Stomach (tissue), 8 donors: ENCODE measurements at regions not wholly inside any gene's neighbourhood (a gene's known extent, or its start where the extent isn't known, plus 50 kb on each side); places are given as distances from the start of the nearest gene placed in this dataset.

ENCODE experiments used
- DNase-seq, 2 donors: peaks; one replicate each; pipeline versions ENCODE4 v3.0.0 to v3.0.0-alpha.2; 2013 to 2019
- H3K27ac ChIP-seq, 5 donors: fragments of 200-600 bp in 4 of 5; sonication (generic) in 4 of 5; one replicate each; pipeline ENCODE4 v1.5.1; 2013 to 2019; ENCODE audit warnings: mild to moderate bottlenecking in 1 of 5, moderate library complexity in 1 of 5
- H3K27me3 ChIP-seq, 3 donors: fragments of 200-600 bp; sonication (generic); one replicate each; pipeline ENCODE4 v1.5.1; 2017 to 2019; ENCODE audit warnings: mixed run types in 1 of 3
- H3K36me3 ChIP-seq, 4 donors: fragments of 200-600 bp; sonication (generic); 1 replicate in 3 of 4; 2 replicates in 1 of 4; pipeline ENCODE4 v1.5.1; 2016 to 2019
- H3K4me1 ChIP-seq, 4 donors: fragments of 200-600 bp; sonication (generic); one replicate each; pipeline ENCODE4 v1.5.1; 2016 to 2019
- H3K4me3 ChIP-seq, 4 donors: fragments of 200-600 bp; sonication (generic) in 3 of 4; one replicate each; pipeline ENCODE4 v1.5.1; 2016 to 2019; ENCODE audit warnings: mild to moderate bottlenecking in 1 of 4
- H3K9me3 ChIP-seq, 4 donors: fragments of 200-600 bp; sonication (generic); one replicate each; pipeline ENCODE4 v1.5.1; 2016 to 2019
- EP300 ChIP-seq: sonication (generic); formaldehyde crosslinking; IDR thresholded peaks from one replicate; pipeline ENCODE4 v1.6.1; 2017; ENCODE audit warnings: antibody characterized with exemption
- POLR2A ChIP-seq, 4 donors: fragments of 450-650 bp; IDR thresholded peaks; one replicate each; pipeline ENCODE4 v1.6.1; 2016; ENCODE audit warnings: antibody characterized with exemption in 4 of 4, control low read depth in 2 of 4, mild to moderate bottlenecking in 1 of 4, moderate library complexity in 1 of 4
- POLR2AphosphoS5 ChIP-seq, 3 donors: sonication (generic); formaldehyde crosslinking; IDR thresholded peaks; one replicate each; pipeline ENCODE4 v1.6.1; 2016; ENCODE audit warnings: antibody characterized with exemption in 3 of 3
- WGBS, 5 donors: extraction: QIAGEN DNeasy Blood & Tissue Kit in 3 of 5; methylation state at CpG; one replicate each; pipeline versions ENCODE4 v1.1.5 to v1.1.7; 2013 to 2018; 5-methylcytosine and 5-hydroxymethylcytosine counted together
- intact Hi-C: fragments of 100-400 bp; cut with DNase I; formaldehyde crosslinking; loops from one replicate; pipeline ENCODE4 v1.15.1; 2023; ENCODE audit warnings: low total_unique reads
- TF ChIP-seq, protein P1 (sequence below), 7 experiments: fragments of 450-650 bp in 4 of 7; fragments of 200-600 bp in 3 of 7; sonication (generic) in 3 of 7; IDR thresholded peaks; one replicate each; pipeline ENCODE4 v1.5.1; 2016 to 2019; ENCODE audit warnings: antibody characterized with exemption in 7 of 7, control low read depth in 2 of 7, mild to moderate bottlenecking in 1 of 7
- donor health status: healthy with polysubstance abuse.
- donor health status: Bipolar disorder and iron deficiency.
- donor health status: healthy.

DNA sequence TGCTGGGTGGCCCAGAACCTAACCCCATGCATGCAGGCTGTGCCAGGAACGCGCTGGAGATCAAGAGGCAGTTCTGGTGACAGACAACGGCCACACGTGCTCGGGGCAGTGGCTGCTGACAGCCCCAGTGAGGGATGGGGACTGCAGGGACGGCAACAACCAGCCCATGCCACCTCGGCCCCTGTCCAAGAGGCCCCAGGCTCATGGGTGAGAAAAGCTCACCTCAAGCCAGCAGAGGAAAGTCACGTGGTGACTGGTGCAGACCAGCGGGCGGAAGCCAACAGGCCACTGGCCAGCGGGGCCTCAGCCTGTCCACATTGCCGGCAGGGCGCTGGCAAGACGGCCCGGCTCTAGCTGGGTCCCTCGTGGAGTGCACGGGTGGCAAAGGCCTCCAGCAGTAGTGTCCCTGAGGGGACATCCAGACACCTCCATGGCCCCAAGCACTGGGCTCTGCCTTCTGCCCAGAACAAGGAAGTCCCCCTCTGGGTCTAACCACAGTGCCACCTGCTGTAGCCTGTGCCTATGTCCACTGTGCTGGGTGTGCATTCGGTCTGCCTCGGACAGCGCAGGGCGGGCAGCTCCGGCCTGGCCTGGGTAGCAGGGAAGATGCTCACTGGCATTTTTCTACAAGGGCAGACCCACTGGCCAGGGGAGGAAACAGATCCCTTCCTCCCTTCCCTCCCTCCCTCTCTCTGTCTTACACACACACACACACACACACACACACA is 134.1 kb downstream of the NCOR2 start:
- H3K27ac ChIP-seq = peak overlapping the region in 2 of 5 donors; percentile 40 to 52
- 42 to 81% (median 74%) methylated on average over 10 to 22 of the region's 22 CpGs for WGBS, 5 donors
- peak in 1 of 2 donors; percentile 38 for DNase-seq
- no peak overlapping the region for H3K4me3 ChIP-seq
- TF ChIP-seq POLR2AphosphoS5 (IDR thresholded peaks at IDR 0.05) = no peak
- TF ChIP-seq, protein P1, sequence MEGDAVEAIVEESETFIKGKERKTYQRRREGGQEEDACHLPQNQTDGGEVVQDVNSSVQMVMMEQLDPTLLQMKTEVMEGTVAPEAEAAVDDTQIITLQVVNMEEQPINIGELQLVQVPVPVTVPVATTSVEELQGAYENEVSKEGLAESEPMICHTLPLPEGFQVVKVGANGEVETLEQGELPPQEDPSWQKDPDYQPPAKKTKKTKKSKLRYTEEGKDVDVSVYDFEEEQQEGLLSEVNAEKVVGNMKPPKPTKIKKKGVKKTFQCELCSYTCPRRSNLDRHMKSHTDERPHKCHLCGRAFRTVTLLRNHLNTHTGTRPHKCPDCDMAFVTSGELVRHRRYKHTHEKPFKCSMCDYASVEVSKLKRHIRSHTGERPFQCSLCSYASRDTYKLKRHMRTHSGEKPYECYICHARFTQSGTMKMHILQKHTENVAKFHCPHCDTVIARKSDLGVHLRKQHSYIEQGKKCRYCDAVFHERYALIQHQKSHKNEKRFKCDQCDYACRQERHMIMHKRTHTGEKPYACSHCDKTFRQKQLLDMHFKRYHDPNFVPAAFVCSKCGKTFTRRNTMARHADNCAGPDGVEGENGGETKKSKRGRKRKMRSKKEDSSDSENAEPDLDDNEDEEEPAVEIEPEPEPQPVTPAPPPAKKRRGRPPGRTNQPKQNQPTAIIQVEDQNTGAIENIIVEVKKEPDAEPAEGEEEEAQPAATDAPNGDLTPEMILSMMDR (IDR thresholded peaks at IDR 0.05) = peak in 1 of 7 experiments; percentile 6
- peaks cover 9 to 41% (median 18%) of the 10 kb centered on the region in 4 donors for H3K4me1 ChIP-seq
- no peaks in the 10 kb centered on the region for H3K9me3 ChIP-seq
- intact Hi-C loops = no loop called here
- no peaks in the 10 kb centered on the region for H3K27me3 ChIP-seq
- peaks cover 9 to 77% (median 70%) of the 10 kb centered on the region in 4 donors for H3K36me3 ChIP-seq

DNA sequence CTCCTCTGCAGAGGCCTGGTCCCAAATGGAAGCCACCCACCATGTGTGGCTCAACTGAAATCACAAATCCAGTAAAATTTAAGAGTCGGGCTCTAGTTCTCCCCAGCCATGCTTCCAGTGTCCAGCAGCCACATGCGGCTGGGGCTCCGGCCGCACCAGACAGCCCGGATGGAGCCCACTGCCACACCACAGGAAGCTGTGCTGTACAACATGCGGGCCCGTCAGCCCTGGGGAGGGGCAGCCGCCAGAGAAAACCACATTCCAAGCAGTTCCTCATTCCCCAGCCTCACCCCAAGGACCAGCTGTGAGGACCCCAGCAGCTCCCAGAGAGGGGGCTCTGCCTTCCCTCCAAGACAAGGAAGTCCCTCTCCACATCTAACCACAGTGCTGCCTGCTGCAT is 135.0 kb downstream of the NCOR2 start:
- intact Hi-C loops = no loop called here
- no peak for DNase-seq
- no peaks in the 10 kb centered on the region for H3K9me3 ChIP-seq
- peak overlapping the region in 2 of 5 donors; percentile 40 to 52 for H3K27ac ChIP-seq
- H3K27me3 ChIP-seq = no peaks in the 10 kb centered on the region
- WGBS, 5 donors = 63 to 89% (median 76%) methylated on average over 4 to 8 of the region's 8 CpGs
- H3K4me3 ChIP-seq = no peak overlapping the region
- no peak for TF ChIP-seq POLR2A (IDR thresholded peaks at IDR 0.05)
- no peak for TF ChIP-seq EP300
- TF ChIP-seq POLR2AphosphoS5 (IDR thresholded peaks at IDR 0.05) = no peak
- TF ChIP-seq, protein P1 (IDR thresholded peaks at IDR 0.05) = no peak
- peaks cover 9 to 73% (median 61%) of the 10 kb centered on the region in 4 donors for H3K36me3 ChIP-seq
- H3K4me1 ChIP-seq = peaks cover 14 to 50% (median 25%) of the 10 kb centered on the region in 4 donors

DNA sequence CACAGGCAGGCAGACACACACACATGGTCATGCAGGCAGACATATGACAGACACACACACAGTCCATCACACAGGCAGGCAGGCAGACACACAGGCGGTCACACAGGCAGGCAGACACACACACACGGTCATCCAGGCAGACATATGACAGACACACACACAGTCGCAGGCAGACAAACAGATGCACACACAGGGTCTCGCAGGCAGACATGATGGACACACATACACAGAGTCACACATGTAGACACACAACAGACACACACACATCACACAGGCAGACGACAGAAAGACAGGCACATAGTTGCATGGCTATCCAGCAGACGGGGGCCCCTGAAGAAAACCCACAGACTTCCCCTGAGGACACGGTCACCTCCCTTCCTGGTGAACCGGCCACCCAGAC is 135.4 kb downstream of the NCOR2 start:
- Histone ChIP-seq H3K4me1 (peaks cover 18 to 54% (median 29%) of the 10 kb centered on the region in 4 donors), H3K27me3 (no peaks in the 10 kb centered on the region), H3K9me3 (no peaks in the 10 kb centered on the region), H3K4me3 (no peak overlapping the region), H3K36me3 (peaks cover 9 to 73% (median 60%) of the 10 kb centered on the region in 4 donors), H3K27ac (peak overlapping the region in 2 of 5 donors; percentile 40 to 52)
- DNase-seq = no peak
- intact Hi-C loops = no loop called here
- 83 to 92% (median 86%) methylated on average over 6 to 8 of the region's 8 CpGs for WGBS, 5 donors
- TF ChIP-seq EP300 = no peak
- no peak for TF ChIP-seq POLR2A (IDR thresholded peaks at IDR 0.05)
- TF ChIP-seq, protein P1 (IDR thresholded peaks at IDR 0.05) = no peak
- no peak for TF ChIP-seq POLR2AphosphoS5 (IDR thresholded peaks at IDR 0.05)

DNA sequence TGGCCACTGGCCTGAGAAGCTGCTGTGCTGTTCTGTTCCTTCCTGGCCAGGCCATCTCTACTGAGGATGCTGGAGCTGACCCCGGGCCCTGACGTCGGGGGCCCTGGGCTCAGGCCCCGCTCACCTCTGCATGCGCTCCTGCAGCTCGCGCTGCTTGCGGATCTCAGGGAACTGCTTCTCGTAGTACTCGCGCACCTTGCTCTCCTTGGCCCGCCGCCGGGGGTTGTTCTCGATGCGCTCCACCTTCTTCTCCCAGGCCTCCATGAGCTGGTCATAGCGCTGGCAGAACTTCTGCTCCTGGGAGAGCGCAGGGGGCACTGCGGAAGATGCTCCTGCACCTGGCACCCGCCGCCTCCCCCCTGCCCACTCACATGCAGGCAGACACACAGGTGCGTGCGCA is 135.6 kb downstream of the RFLNA start:
- H3K4me1 ChIP-seq = peaks cover 20 to 61% (median 31%) of the 10 kb centered on the region in 4 donors

More for the DNA sequence above, 135.6 kb downstream of the RFLNA start:
- Histone ChIP-seq H3K36me3 (peaks cover 22 to 73% (median 62%) of the 10 kb centered on the region in 4 donors), H3K9me3 (no peaks in the 10 kb centered on the region), H3K27me3 (no peaks in the 10 kb centered on the region), H3K27ac (peak overlapping the region in 1 of 5 donors; percentile 85), H3K4me3 (no peak overlapping the region)
- TF ChIP-seq POLR2A (IDR thresholded peaks at IDR 0.05) (no peak), POLR2AphosphoS5 (IDR thresholded peaks at IDR 0.05) (no peak), EP300 (no peak)
- TF ChIP-seq, protein P1 (IDR thresholded peaks at IDR 0.05) = no peak
- WGBS, 5 donors = 95 to 96% (median 95%) methylated on average over 23 of the region's 23 CpGs
- intact Hi-C loops = no loop called here
- no peak for DNase-seq
